ENCODE measurements at regions not wholly inside any gene's neighbourhood (a gene's known extent, or its start where the extent isn't known, plus 50 kb on each side); places are given as distances from the start of the nearest gene placed in this dataset.

DNA sequence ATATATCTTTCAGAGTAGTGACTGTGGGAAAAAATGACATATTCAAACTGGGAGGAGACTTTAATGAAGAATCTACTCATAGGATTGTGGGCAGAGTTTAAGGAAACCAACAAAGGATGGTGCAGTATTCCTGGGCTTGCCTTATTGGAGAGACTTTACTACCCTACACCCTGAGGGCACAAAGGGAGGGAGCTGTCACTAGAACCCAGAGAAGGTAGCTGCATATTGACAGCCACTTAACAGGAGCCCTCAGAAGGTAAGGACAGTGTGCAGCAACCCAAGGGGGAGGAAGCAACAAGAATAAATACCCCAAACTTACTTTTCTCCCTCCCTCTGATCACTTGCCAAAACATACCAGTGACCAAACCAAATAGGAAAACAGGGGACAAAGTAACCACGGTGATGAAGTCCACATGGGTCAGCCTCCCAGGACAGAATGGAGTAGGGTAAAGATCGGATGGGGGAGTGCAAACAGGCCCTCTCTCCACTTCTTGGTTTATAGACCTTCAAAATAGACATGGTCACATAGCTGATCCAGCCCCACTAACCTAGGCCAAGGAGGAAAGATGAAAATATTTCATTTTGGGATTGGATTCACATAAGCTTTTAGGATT, 121.8 kb upstream of the SESN3 start:
- H3K36me3 ChIP-seq: no peaks in the 10 kb centered on the region
- H3K9me3 ChIP-seq: peaks cover 0 to 6% of the 10 kb centered on the region in 2 donors
- H3K27me3 ChIP-seq: no peaks in the 10 kb centered on the region
- no peaks in the 10 kb centered on the region for H3K4me1 ChIP-seq
- no peak overlapping the region for H3K27ac ChIP-seq
- TF ChIP-seq, protein P1, sequence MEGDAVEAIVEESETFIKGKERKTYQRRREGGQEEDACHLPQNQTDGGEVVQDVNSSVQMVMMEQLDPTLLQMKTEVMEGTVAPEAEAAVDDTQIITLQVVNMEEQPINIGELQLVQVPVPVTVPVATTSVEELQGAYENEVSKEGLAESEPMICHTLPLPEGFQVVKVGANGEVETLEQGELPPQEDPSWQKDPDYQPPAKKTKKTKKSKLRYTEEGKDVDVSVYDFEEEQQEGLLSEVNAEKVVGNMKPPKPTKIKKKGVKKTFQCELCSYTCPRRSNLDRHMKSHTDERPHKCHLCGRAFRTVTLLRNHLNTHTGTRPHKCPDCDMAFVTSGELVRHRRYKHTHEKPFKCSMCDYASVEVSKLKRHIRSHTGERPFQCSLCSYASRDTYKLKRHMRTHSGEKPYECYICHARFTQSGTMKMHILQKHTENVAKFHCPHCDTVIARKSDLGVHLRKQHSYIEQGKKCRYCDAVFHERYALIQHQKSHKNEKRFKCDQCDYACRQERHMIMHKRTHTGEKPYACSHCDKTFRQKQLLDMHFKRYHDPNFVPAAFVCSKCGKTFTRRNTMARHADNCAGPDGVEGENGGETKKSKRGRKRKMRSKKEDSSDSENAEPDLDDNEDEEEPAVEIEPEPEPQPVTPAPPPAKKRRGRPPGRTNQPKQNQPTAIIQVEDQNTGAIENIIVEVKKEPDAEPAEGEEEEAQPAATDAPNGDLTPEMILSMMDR (IDR thresholded peaks at IDR 0.05): no peak
- H3K4me3 ChIP-seq: no peak overlapping the region
- DNase-seq (ENCODE audit: low spot score): no peak

DNA sequence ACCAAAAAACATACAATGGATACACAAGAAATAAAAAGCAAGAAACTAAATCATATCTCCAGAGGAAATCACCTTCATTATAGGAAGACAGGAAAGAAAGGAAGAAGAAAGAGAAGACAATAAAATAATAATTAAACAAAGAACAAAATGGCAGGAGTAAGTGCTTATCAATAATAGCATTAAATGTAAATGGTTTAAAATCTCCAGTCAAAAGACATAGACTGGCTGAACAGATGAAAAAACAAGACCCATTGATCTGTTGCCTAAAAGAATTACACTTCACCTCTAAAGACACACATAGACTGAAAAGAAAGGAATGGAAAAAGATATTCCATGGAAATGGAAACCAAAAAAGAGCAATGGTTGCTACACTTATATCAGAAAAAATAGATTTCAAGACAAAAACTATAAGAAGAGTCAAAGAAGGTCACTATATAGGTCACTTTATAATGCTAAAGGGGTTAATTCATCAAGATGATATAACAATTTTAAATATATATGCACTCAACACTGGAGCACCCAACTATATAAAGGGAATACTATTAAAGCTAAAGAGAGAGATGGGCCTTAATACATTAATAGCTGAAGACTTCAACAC, 118.4 kb upstream of the SESN3 start:
- Histone ChIP-seq H3K9me3 (peaks cover 0 to 6% of the 10 kb centered on the region in 2 donors), H3K36me3 (no peaks in the 10 kb centered on the region), H3K27me3 (no peaks in the 10 kb centered on the region), H3K4me1 (no peaks in the 10 kb centered on the region), H3K27ac (no peak overlapping the region), H3K4me3 (no peak overlapping the region)
- TF ChIP-seq, protein P1 (IDR thresholded peaks at IDR 0.05): no peak
- DNase-seq (ENCODE audit: low spot score): no peak

DNA sequence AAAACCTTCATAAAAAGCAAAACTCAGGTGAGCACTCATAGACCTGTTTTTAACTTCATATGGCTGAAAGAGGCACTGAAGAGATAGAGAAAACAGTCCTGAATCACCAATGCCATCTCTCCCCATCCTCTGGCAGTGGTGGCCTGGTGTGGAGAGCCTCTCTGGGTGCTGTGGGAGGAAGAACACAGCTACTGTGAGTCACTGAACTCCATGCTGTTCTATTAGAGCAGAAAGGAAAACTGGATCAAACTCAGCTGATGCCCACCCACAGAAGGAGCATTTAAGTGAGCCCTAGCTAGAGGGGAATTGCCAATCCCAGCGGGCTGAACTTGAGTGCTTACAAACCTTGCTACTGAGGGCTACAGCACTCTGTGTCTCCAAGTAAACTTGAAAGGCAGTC, 115.3 kb upstream of the SESN3 start:
- H3K4me1 ChIP-seq: no peaks in the 10 kb centered on the region
- H3K9me3 ChIP-seq: peaks cover 0 to 6% of the 10 kb centered on the region in 2 donors
- DNase-seq (ENCODE audit: low spot score): no peak
- TF ChIP-seq, protein P1 (IDR thresholded peaks at IDR 0.05): no peak
- no peaks in the 10 kb centered on the region for H3K36me3 ChIP-seq
- H3K27me3 ChIP-seq: no peaks in the 10 kb centered on the region
- no peak overlapping the region for H3K27ac ChIP-seq
- H3K4me3 ChIP-seq: no peak overlapping the region

DNA sequence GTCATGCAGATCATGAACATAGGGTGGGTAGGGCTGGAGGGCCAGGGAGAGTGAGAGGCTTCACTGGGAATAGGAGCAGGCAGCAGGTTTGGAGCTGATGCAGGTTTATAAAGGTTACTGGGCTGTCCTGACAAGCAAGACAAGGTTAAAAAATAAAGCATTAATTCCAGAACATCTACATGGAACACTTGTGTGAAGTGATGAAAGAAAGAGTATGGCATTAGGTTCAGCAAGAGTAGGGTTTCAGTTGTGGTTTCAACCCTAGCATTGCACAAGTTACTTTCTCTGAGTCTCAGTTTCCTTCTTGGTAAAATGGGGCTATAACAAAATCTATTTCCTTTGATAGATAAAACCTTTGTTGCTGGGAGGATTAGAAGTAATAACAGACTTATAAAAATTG, 114.6 kb upstream of the SESN3 start:
- Histone ChIP-seq H3K27me3 (no peaks in the 10 kb centered on the region), H3K9me3 (peaks cover 0 to 6% of the 10 kb centered on the region in 2 donors), H3K27ac (no peak overlapping the region), H3K4me3 (no peak overlapping the region), H3K36me3 (no peaks in the 10 kb centered on the region), H3K4me1 (no peaks in the 10 kb centered on the region)
- TF ChIP-seq, protein P1 (IDR thresholded peaks at IDR 0.05): no peak
- DNase-seq (ENCODE audit: low spot score): no peak

DNA sequence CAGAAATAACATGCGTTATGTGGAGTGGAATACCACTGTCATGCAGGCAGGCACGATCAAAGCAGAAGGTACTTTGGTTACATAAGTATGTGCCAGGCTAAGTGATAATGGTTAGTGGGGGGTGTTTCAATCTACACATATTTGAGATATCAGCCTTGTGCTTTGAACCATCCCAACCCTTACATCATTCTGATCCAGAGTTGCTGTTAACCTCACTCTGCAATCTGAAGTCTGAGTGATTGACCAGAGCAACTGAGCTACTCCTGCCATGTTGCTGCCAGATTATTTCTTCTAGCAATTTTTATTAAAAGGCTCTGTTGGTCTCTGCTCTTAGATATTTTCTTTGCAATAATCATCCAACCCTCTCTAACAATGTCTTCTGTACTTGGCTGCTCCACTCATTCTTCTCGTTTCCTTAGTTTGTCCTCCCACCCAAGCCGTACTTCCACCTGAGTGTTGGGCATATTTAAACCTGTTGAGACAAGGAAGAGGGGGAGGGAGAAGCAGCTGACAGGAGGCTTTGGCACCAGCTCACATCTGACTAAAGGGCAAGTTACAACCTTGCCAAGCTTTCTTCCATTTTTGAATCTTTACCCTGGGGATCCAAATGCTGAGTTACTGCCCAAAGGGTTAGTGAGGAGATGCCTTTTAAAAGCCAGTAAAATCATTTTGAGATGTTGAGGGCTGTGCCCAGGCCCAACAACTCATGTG, 114.1 kb upstream of the SESN3 start:
- no peaks in the 10 kb centered on the region for H3K4me1 ChIP-seq
- no peaks in the 10 kb centered on the region for H3K27me3 ChIP-seq
- TF ChIP-seq, protein P1 (IDR thresholded peaks at IDR 0.05): no peak
- no peak overlapping the region for H3K4me3 ChIP-seq
- no peak overlapping the region for H3K27ac ChIP-seq
- no peak for DNase-seq (ENCODE audit: low spot score)
- H3K9me3 ChIP-seq: peaks cover 0 to 6% of the 10 kb centered on the region in 2 donors
- no peaks in the 10 kb centered on the region for H3K36me3 ChIP-seq
